ENCODE measurements at regions not wholly inside any gene's neighbourhood (a gene's known extent, or its start where the extent isn't known, plus 50 kb on each side); places are given as distances from the start of the nearest gene placed in this dataset.

- H3K36me3 ChIP-seq, result no peaks in the 10 kb centered on the region
- peaks cover 6% of the 10 kb centered on the region for H3K9me3 ChIP-seq (replicated peaks)
- intact Hi-C loops (cut with micrococcal nuclease), result no loop called here
- H3K4me3 ChIP-seq, result no peak overlapping the region
- TF ChIP-seq CTCF (IDR thresholded peaks at IDR 0.05; ENCODE audit: borderline replicate concordance), result no peak
- H3K27ac ChIP-seq (replicated peaks), result no peak overlapping the region
- H3K4me1 ChIP-seq, result no peaks in the 10 kb centered on the region
- DNase-seq, result no peak
- H3K27me3 ChIP-seq (ENCODE audit: low read depth), result peaks cover 53% of the 10 kb centered on the region
These were observed 68.1 kb downstream of the HTR5A start for GRCh38 chr7:155138204-155138603.

GRCh38 chr7:155141562-155141961, 71.4 kb downstream of the HTR5A start:
- intact Hi-C loops (cut with micrococcal nuclease), result no loop called here
- peaks cover 76% of the 10 kb centered on the region for H3K27me3 ChIP-seq (ENCODE audit: low read depth)
- no peak for DNase-seq
- no peaks in the 10 kb centered on the region for H3K4me1 ChIP-seq
- no peak overlapping the region for H3K4me3 ChIP-seq
- peaks cover 6% of the 10 kb centered on the region for H3K9me3 ChIP-seq (replicated peaks)
- H3K36me3 ChIP-seq, result no peaks in the 10 kb centered on the region
- no peak overlapping the region for H3K27ac ChIP-seq (replicated peaks)
- no peak for TF ChIP-seq CTCF (IDR thresholded peaks at IDR 0.05; ENCODE audit: borderline replicate concordance)

- no peaks in the 10 kb centered on the region for H3K4me1 ChIP-seq
- H3K36me3 ChIP-seq, result no peaks in the 10 kb centered on the region
- H3K27ac ChIP-seq (replicated peaks), result no peak overlapping the region
- intact Hi-C loops (cut with micrococcal nuclease), result no loop called here
- TF ChIP-seq CTCF (IDR thresholded peaks at IDR 0.05; ENCODE audit: borderline replicate concordance), result no peak
- H3K9me3 ChIP-seq (replicated peaks), result no peaks in the 10 kb centered on the region
- H3K4me3 ChIP-seq, result no peak overlapping the region
- peaks cover 78% of the 10 kb centered on the region for H3K27me3 ChIP-seq (ENCODE audit: low read depth)
- DNase-seq, result no peak
These were observed 73.3 kb downstream of the HTR5A start for GRCh38 chr7:155143381-155143780.

GRCh38 chr7:155144371-155144770, 74.2 kb downstream of the HTR5A start:
- Histone ChIP-seq H3K4me1 (no peaks in the 10 kb centered on the region), H3K27ac (replicated peaks) (no peak overlapping the region), H3K27me3 (ENCODE audit: low read depth) (peaks cover 76% of the 10 kb centered on the region), H3K36me3 (no peaks in the 10 kb centered on the region), H3K9me3 (replicated peaks) (peaks cover 5% of the 10 kb centered on the region), H3K4me3 (no peak overlapping the region)
- no peak for TF ChIP-seq CTCF (IDR thresholded peaks at IDR 0.05; ENCODE audit: borderline replicate concordance)
- intact Hi-C loops (cut with micrococcal nuclease), result no loop called here
- DNase-seq, result no peak

- Histone ChIP-seq H3K9me3 (replicated peaks) (peaks cover 5% of the 10 kb centered on the region), H3K36me3 (no peaks in the 10 kb centered on the region), H3K27ac (replicated peaks) (no peak overlapping the region), H3K27me3 (ENCODE audit: low read depth) (peaks cover 70% of the 10 kb centered on the region), H3K4me3 (no peak overlapping the region), H3K4me1 (no peaks in the 10 kb centered on the region)
- intact Hi-C loops (cut with micrococcal nuclease), result no loop called here
- TF ChIP-seq CTCF (IDR thresholded peaks at IDR 0.05; ENCODE audit: borderline replicate concordance), result no peak
- DNase-seq, result no peak
These were observed 75.5 kb downstream of the HTR5A start for GRCh38 chr7:155145477-155146255.

Data from left ventricle myocardium inferior (tissue), 1 donor.